Psoas muscle (tissue), 7 donors: ENCODE measurements at regions not wholly inside any gene's neighbourhood (a gene's known extent, or its start where the extent isn't known, plus 50 kb on each side); places are given as distances from the start of the nearest gene placed in this dataset.
"Not testable (repeated sequence)": the region's sequence is repeated elsewhere in the genome, so short reads cannot be mapped to it uniquely, and the experiment has no call there.

ENCODE experiments used
- ATAC-seq, 4 donors: fragments of 200-7000 bp; cut with Tn5 transposase; one replicate each; pipeline ENCODE4 v1.9.1; 2020; ENCODE audit warnings: moderate library complexity in 3 of 4, mild to moderate bottlenecking in 2 of 4
- DNase-seq, 2 donors: peaks; one replicate each; pipeline ENCODE4 v3.0.0-alpha.2; 2020
- H3K27ac ChIP-seq: fragments of 200-600 bp; one replicate; pipeline ENCODE4 v1.8.0; 2022
- H3K27me3 ChIP-seq, 3 donors: fragments of 200-600 bp in 1 of 3; one replicate each; pipeline versions ENCODE4 v1.6.1 to v1.8.0; 2013 to 2022; ENCODE audit warnings: low read length in 2 of 3, mild to moderate bottlenecking in 2 of 3, moderate library complexity in 1 of 3; ENCODE audit not compliant: insufficient read depth in 3 of 3
- H3K36me3 ChIP-seq, 2 donors: fragments of 200-600 bp in 1 of 2; one replicate each; pipeline versions ENCODE4 v1.6.1 to v1.8.0; 2013 to 2022; ENCODE audit warnings: low read depth in 1 of 2, mild to moderate bottlenecking in 1 of 2, moderate library complexity in 1 of 2; ENCODE audit not compliant: insufficient read depth in 1 of 2
- H3K4me1 ChIP-seq: fragments of 200-600 bp; one replicate; pipeline ENCODE4 v1.8.0; 2022
- H3K4me3 ChIP-seq: fragments of 200-600 bp; one replicate; pipeline ENCODE4 v1.8.0; 2022; ENCODE audit warnings: mild to moderate bottlenecking
- H3K9me3 ChIP-seq: fragments of 200-600 bp; one replicate; pipeline ENCODE4 v1.8.0; 2022
- CTCF ChIP-seq: fragments of 200-600 bp; IDR thresholded peaks from one replicate; pipeline ENCODE4 v1.8.0; 2022; ENCODE audit warnings: antibody characterized with exemption
- WGBS, 3 donors: extraction: QIAGEN DNeasy Blood & Tissue Kit; methylation state at CpG; one replicate each; pipeline versions ENCODE4 v1.1.6 to v1.1.7; 2013; 5-methylcytosine and 5-hydroxymethylcytosine counted together
- intact Hi-C, 2 donors: fragments of 100-400 bp; cut with DNase I; formaldehyde crosslinking; loops; one replicate each; pipeline versions ENCODE4 v1.11.0 to v1.14.2; 2022
- donor health status: healthy with polysubstance abuse.
- donor health status: DM: no; HTN: no; CAD: no; lungs with moderate emphysema.
- donor health status: Bipolar disorder and iron deficiency.
- donor health status: healthy.
- donor health status: DM: yes; HTN: yes; CAD: no.
- donor health status: DM: no; HTN: no; CAD: no.
- donor health status: DM: yes; HTN: yes; CAD: no.

- intact Hi-C loops, H3K4me3 ChIP-seq, H3K9me3 ChIP-seq, H3K4me1 ChIP-seq, H3K27ac ChIP-seq, DNase-seq, ATAC-seq, H3K36me3 ChIP-seq: not testable (repeated sequence)
- 57 to 89% (median 82%) methylated on average over 3 of the region's 3 CpGs for WGBS, 3 donors
- H3K27me3 ChIP-seq, result peaks cover 0 to 13% (median 0%) of the 10 kb centered on the region in 3 donors
Observed at GRCh38 chrX:99988532-99988931, 421.5 kb downstream of the PCDH19 start.

- H3K4me3 ChIP-seq, result no peak overlapping the region
- no peaks in the 10 kb centered on the region for H3K4me1 ChIP-seq
- H3K9me3 ChIP-seq, result no peaks in the 10 kb centered on the region
- H3K27me3 ChIP-seq, result peaks cover 0 to under 1% (median 0%) of the 10 kb centered on the region in 3 donors
- no peak for DNase-seq
- intact Hi-C loops, result no loop called here
- WGBS, 3 donors, result 60 to 81% (median 75%) methylated on average over 3 of the region's 3 CpGs
- H3K27ac ChIP-seq, result no peak overlapping the region
- H3K36me3 ChIP-seq, result no peaks in the 10 kb centered on the region
- no peak for TF ChIP-seq CTCF
- ATAC-seq, result no peak
Observed at GRCh38 chrX:99973572-99974226, 436.4 kb downstream of the PCDH19 start.

- DNase-seq (no peak), ATAC-seq (no peak)
- intact Hi-C loops, result no loop called here
- H3K9me3 ChIP-seq, result no peaks in the 10 kb centered on the region
- H3K27ac ChIP-seq, result no peak overlapping the region
- H3K27me3 ChIP-seq, result peaks cover 0 to 15% (median 0%) of the 10 kb centered on the region in 3 donors
- no peaks in the 10 kb centered on the region for H3K36me3 ChIP-seq
- H3K4me1 ChIP-seq, result no peaks in the 10 kb centered on the region
- no peak overlapping the region for H3K4me3 ChIP-seq
- no peak for TF ChIP-seq CTCF
- WGBS, 3 donors, result 38 to 66% (median 47%) methylated on average over 15 of the region's 15 CpGs
Observed at GRCh38 chrX:99939883-99940232, 470.2 kb downstream of the PCDH19 start.

DNA sequence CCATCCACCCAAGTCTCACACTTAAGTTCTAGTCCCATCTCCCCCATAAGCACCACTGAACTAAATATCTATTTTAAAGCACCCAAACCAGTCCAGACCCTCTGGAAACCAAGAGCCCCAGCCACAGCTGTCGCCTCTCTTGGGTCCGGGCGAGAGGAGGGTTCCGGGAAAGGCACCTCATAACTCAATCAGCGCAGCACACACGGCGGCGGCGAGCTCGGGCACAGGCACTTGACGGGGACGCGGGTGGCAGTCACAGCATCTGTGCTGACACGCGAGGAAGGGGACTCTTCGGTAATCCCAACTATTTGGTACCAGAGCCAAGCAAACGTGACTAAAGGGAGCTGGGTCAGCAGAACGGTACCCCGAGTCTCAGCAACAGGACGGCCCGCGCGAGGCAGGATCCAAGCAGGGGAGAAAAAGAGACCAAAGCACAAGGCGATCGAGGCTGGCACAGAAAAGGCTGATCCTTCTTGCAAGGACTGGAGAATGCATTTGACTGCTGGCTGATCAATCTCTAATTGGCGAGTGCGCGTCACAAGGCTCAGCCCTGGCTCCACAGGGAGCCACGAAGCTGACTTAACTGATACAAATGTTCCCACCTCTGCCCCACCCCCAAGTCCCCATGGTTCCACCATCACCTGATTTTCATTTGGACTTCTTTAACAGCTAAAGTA, 470.7 kb downstream of the PCDH19 start:
- intact Hi-C loops, H3K36me3 ChIP-seq, H3K4me1 ChIP-seq, DNase-seq, H3K27ac ChIP-seq, ATAC-seq, H3K4me3 ChIP-seq, H3K9me3 ChIP-seq: not testable (repeated sequence)
- peaks cover 0 to 15% (median 0%) of the 10 kb centered on the region in 3 donors for H3K27me3 ChIP-seq
- WGBS, 3 donors, result 36 to 57% (median 37%) methylated on average over 18 to 29 of the region's 29 CpGs

DNA sequence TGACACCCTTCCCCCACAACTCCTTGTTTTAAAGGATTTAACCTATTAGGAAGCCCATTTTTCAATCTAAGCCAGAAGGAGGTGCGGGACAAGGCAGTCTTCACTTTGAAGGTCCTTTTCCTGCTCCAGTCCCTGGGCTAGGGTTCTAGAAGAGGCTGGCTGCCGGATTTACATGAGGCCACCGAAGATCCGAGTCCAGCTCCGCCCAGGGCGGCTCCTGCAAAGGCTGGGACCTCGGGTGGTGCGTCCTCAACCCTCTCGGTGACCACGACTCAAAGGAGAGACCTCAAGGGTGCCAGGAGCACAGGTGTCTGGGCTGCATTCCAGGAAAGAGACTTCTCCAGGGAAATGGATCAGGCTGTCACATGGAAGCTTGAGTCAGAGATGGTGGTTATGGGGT, 471.6 kb downstream of the PCDH19 start:
- ATAC-seq, result no peak
- H3K9me3 ChIP-seq, result no peaks in the 10 kb centered on the region
- intact Hi-C loops, result no loop called here
- no peaks in the 10 kb centered on the region for H3K36me3 ChIP-seq
- DNase-seq, result no peak
- peaks cover 0 to 8% (median 0%) of the 10 kb centered on the region in 3 donors for H3K27me3 ChIP-seq
- no peak overlapping the region for H3K27ac ChIP-seq
- H3K4me3 ChIP-seq, result no peak overlapping the region
- H3K4me1 ChIP-seq, result no peaks in the 10 kb centered on the region
- TF ChIP-seq CTCF, result no peak
- WGBS, 3 donors, result 65 to 72% (median 72%) methylated on average over 10 of the region's 10 CpGs
